HG02588 (cell line): ENCODE measurements at regions not wholly inside any gene's neighbourhood (a gene's known extent, or its start where the extent isn't known, plus 50 kb on each side); places are given as distances from the start of the nearest gene placed in this dataset.
A peak's percentile ranks its signal among the peaks of the same experiment; 100 is the strongest.

Experiments used
- ATAC-seq: cut with Tn5 transposase; IDR thresholded peaks from one replicate; pipeline ENCODE4 v1.9.1; 2021; ENCODE audit warnings: mild to moderate bottlenecking, moderate library complexity; ENCODE audit not compliant: unreplicated experiment

- ATAC-seq, result no peak
Measured at GRCh38 chr2:67651565-67651964, 254.4 kb downstream of the ETAA1 start.

DNA sequence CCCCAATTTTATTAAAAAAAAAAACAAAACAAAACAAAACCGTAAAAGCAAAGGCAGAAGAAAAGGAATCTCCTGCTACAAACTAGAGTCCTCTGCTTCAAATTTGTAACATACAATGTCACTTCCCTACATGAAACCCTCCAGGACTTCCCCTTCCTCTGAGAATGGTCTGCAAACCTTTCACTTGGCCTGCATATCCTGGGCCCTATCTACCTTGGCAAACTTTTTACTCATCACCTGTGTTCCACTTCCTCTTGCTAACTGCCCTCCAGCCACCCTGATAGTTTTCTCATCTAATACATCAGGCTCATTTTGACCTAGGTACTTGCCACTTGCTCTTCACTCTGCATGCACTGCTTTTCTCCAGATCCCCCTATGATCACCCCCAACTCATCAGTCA lies 255.5 kb downstream of the ETAA1 start:
- peak; percentile 74 for ATAC-seq

DNA sequence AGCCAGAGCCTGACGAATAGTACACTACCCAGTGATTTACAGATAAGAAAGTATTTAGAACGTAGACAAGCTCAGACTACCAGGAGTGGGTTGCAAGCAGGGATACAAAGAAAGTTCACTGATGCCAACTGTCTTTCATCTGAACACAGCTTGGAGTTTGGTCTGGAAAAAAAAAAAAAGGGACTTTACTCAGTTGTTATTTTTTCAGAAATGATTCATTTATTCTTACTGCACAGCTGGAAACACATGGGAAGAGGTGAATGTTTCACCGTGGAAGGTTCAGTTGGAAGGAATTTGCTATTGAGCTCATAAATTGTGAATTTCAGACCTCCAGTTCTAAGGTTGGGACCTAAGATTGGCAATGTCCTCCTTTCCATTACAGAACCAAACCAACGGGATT lies 259.7 kb downstream of the ETAA1 start:
- ATAC-seq, result no peak

DNA sequence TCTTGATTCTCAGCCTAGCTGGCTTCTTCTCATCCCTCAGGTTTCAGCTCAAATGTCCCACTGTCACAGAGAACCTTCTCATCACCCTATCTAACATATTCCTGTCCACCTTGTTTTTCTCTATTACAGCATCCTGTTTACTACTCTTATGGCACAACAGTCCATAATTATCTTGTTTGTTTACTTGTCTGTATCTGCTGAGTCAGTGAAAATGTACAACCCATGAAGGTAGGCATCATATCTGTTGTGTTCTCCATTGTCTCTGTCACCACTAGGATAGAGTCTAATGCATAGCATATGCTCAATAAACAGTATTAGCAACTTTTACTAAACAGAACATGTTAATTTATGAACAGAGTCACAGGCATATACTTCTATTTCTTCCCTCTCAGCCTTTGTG lies 261.7 kb downstream of the ETAA1 start:
- no peak for ATAC-seq

DNA sequence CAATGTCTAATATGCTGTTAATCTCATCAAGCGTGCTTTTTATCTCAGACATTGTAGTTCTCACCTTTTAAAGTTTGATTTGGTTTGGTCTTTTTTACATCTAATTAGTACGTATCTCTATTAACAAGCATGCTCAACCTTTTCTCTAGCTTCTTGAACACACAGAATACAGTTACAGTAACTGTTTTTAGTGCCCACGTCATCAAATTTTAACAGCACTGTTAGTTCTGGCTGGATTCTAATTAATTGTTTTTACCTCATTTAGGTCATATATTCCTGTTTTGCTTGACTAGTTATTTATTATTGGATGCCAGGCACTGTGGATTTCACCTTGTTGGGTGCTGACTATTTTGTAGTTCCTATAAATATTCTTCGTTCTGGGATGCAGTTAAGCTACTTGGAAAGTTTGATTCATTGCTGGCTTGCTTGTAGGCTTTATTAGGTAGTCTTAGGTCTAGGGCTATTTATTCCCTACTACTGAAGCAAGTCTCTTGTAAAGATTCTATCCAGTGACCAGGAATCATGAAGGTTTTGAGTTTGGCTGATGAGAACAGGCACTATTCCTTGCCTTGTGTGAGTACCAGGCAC lies 263.0 kb downstream of the ETAA1 start:
- ATAC-seq, result no peak

- ATAC-seq, result no peak
Measured at GRCh38 chr2:67660871-67661270, 263.7 kb downstream of the ETAA1 start.

DNA sequence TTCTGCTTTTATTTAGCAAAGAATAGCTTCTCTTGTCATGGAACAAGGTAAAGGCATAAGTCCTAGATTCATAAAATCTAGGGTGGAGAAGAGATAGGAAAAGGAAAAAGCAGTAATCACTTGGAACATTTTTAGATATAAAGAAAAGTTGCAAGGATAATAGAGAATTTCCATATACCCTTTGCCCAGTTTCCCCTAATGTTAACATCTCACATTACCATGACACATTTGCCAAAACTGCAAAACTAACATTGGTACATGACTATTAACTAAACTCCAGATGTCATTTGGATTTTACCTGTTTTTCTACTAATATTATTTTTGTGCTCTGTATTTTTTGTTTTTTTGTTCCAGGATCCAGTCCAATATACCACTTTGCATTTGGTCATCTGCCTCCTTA lies 265.1 kb downstream of the ETAA1 start:
- ATAC-seq, result no peak

DNA sequence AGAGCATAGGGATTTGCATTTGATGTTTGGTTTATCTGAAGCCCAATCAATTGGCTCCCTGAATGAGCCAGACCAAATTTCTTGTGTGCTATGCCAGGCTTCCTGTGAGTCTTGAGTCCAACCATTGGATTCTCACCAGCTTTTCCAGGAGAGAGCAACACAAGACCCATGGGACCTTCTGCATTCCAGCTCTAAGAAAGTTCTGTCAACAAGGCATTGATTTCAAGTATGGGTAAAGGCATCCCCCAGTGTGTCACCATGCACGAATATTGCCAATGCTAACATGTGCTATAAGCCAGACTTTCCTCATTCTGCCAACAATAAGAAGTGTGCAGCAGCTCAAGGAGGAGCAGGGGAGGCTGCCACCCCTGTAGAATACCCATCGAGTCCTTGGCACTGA lies 266.6 kb downstream of the ETAA1 start:
- no peak for ATAC-seq

DNA sequence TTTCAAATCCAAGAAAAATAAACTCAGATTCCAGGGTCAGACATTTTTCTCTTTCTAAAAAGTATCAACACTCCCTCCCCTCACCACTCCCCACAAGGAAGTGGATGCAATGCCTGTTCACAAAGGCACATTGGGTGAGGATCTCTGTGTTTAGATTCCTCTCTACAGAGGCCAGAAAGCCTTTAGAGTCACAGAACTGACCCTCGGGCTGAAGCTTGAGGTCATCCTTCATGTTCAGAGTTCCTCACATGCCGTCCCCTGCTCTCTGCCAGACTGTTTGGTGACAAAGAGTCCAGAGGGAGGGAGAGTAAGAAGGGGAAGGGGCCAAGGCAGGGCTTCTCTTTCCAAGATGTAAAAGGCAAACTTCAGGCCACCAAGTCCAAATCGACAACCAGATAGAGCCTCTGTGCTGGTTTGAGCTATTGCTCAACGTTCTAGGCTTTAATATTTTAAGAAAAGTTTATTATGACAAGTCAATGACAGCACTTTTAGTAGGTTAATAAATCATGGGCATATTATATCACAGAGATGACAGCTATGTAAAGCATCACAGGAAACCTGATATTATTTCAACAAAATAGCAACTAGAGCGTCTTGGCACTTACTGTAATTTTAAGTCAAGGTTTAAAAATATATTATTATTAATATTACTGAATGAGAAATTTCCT lies 269.4 kb downstream of the ETAA1 start:
- no peak for ATAC-seq

DNA sequence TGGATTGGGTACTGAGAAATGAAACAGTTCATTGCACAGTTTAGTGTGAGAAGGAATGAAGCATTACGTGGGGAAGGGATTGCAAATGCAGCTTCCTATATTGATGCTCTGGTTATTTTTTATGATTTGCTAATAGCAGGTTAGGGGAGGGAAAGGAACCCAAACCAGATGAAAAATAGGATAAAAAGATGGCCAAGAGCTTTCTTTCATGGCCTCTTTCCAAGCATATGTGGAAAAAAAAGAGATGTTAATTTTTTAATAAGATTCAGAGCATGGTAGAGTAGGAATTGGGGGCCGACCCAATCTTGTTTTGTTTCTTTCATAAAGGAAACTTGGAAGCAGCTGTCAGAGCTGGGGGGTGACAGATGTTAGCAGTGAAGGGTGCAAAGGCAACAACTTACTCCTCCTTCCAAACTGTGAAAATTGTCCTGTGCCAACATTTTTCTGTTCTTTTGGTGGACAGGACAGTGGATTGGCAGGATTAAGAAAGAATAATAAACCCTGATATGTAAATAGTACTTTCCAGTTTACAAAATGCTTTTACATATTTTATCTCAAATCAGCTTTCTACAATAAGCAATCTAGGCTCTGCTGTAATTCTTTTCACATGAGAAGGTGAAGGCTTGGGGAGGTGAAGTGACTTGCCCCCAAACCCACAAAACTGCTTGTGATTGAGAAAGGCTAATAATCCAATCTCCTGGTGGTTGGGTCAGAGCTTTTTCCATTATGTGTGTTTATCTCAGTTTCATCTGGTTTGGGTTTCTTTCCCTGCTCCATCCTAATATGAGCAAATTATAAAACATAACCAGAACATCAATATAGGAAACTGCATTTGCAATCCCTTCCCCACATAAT lies 270.1 kb downstream of the ETAA1 start:
- ATAC-seq, result no peak

GRCh38 chr2:67668538-67668937 lies 271.4 kb downstream of the ETAA1 start:
- ATAC-seq, result no peak

GRCh38 chr2:67669168-67669567 lies 272.0 kb downstream of the ETAA1 start:
- no peak for ATAC-seq

DNA sequence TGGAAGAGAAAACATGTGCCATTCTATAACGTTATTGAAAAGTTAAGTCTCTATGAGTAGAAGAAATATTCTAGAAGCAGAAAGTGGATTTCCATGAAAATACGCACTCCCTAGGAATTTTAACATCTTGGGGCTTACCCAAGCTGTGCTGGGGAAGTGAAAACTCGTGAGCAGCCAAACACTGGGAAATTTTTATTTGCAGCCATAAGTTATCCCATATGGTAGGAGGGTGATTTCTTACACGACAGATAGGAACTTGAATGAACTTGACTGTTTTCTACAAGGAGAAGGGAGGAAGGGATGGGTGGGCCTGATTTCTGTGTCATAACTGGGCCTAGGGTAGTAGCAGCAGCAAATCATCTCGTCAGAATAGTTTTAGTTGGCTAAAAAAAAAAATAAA lies 272.6 kb downstream of the ETAA1 start:
- ATAC-seq, result no peak

DNA sequence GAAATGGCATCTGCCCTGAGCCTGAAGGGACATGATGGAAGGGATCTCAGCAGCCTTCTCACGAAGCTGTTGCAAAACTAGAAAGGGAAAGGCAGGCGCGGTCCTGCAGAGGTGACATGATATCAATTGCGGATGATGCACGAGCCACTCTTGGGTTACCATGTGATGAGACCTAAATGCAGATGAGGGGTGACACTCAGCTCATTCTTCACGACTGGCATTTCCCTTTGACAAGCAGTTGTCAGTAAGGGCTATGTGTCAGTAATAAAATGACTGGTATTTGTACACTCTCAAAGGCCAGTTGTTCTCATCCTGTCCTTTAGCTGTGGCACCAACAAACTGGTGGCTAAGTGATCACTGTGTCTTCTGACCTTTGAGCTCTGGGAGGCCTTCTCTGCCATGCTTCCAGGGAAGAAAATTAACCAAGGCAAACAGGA lies 273.6 kb downstream of the ETAA1 start:
- ATAC-seq, result no peak

- ATAC-seq, result peak; percentile 53
Measured at GRCh38 chr2:67671464-67672450, 274.6 kb downstream of the ETAA1 start.

DNA sequence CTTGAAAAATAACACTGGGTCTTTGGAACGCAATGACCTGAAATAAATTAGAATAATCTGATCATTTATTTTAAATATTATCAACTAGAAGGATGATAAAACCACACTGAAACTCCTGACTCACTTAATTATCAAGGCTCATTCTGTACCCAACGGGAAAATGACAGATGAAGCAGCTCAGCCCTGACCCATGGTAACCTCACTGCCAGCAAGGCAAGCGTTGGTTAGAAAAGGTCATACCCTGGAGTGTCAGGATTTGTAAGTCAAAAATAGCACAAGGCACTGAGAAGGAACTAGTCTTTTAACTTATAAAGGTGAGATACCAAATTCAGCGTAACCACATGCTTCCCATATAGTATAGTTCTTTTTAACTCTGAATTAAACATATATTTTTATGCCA lies 277.5 kb downstream of the ETAA1 start:
- no peak for ATAC-seq

- ATAC-seq, result no peak
Measured at GRCh38 chr2:67684991-67685390, 287.9 kb downstream of the ETAA1 start.

DNA sequence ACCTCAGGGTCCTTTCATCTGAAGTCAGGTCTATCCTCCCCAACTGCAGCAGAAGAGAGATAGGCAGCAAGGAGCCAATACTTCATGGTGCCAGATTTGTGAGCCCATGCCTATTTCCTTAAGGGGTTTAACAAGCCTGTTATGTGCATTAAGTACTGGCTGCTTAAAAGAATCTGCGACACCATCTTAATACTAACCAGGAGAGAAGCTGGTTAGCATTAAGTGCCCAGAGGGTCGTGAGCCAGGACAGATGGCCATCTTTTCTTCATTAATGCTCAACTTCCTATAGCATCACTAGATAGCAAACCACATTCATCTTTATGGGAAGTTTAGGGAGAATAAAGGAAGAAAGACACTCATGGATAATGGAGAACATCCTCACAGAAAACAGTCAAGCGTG lies 289.1 kb downstream of the ETAA1 start:
- no peak for ATAC-seq

- ATAC-seq, result no peak
Measured at GRCh38 chr2:67689186-67689585, 292.1 kb downstream of the ETAA1 start.

GRCh38 chr2:67689651-67690050 lies 292.5 kb downstream of the ETAA1 start:
- no peak for ATAC-seq

DNA sequence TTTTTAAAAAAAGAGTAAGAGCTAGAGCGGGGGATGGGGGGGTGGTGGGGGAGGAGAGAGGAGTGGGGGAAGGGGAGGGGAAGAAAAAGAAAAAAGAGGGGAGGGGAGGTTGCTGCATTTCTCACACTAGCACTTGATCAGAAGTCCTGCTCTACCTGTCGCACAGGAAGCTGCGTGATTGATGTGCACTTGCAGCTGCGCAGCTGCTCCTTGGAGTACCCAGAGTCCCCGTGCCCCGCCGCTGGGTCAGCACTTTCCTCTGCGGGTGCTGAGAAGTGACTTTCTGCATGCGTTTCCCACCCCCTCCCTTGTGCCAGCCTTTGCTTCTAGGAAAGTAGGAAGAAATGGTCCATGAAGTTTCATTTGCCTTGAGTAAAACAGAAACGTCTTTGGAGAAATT lies 297.3 kb downstream of the ETAA1 start:
- no peak for ATAC-seq
